Liver (tissue), 3 donors: ENCODE measurements at regions not wholly inside any gene's neighbourhood (a gene's known extent, or its start where the extent isn't known, plus 50 kb on each side); places are given as distances from the start of the nearest gene placed in this dataset.

Source experiments
- CTCF ChIP-seq: fragments of 150-350 bp; IDR thresholded peaks from 2 replicates; pipeline ENCODE4 v1.5.1; 2017; ENCODE audit warnings: improper control_type of control experiment, low read depth, low read length; ENCODE audit not compliant: missing input control
- EGR1 ChIP-seq, 2 donors: IDR thresholded peaks; 2 replicates each; pipeline ENCODE4 v1.6.1; 2016 to 2018; ENCODE audit warnings: antibody characterized with exemption in 2 of 2, low read depth in 2 of 2
- GABPA ChIP-seq, 2 donors: IDR thresholded peaks in 1 of 2; conservative IDR thresholded peaks in 1 of 2; 2 replicates each; pipeline ENCODE4 v1.6.1; 2016; ENCODE audit warnings: antibody characterized with exemption in 2 of 2, mild to moderate bottlenecking in 1 of 2, moderate library complexity in 1 of 2
- RXRA ChIP-seq, 2 donors: IDR thresholded peaks; 2 replicates each; pipeline ENCODE4 v1.6.1; 2017 to 2018; ENCODE audit warnings: antibody characterized with exemption in 2 of 2, mild to moderate bottlenecking in 1 of 2
- TF ChIP-seq, protein P1 (sequence below): IDR thresholded peaks from 2 replicates; pipeline ENCODE4 v1.6.1; 2016; ENCODE audit warnings: antibody characterized with exemption
- donor health status: healthy.
- donor health status: healthy.

- TF ChIP-seq CTCF (no peak), EGR1 (IDR thresholded peaks at IDR 0.05; ENCODE audit: low read depth in 2 of 2) (no peak), RXRA (IDR thresholded peaks at IDR 0.05) (no peak), GABPA (IDR thresholded peaks at IDR 0.05 in 1 of 2, conservative IDR thresholded peaks at IDR 0.05 in 1 of 2) (no peak)
- TF ChIP-seq, protein P1, sequence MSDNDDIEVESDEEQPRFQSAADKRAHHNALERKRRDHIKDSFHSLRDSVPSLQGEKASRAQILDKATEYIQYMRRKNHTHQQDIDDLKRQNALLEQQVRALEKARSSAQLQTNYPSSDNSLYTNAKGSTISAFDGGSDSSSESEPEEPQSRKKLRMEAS = no peak
These were observed 86.7 kb upstream of the BACH2 start for GRCh38 chr6:90383196-90383822.
